Nephron (organoid): ENCODE measurements at regions not wholly inside any gene's neighbourhood (a gene's known extent, or its start where the extent isn't known, plus 50 kb on each side); places are given as distances from the start of the nearest gene placed in this dataset.

Source experiments
- H3K27ac Mint-ChIP-seq, 3 experiments: 2 replicates each; pipeline ENCODE4 v1.8.0; 2020; ENCODE audit warnings: mixed read lengths in 3 of 3, mild to moderate bottlenecking in 2 of 3, moderate library complexity in 1 of 3
- H3K27me3 Mint-ChIP-seq: 2 replicates; pipeline ENCODE4 v1.8.0; 2021; ENCODE audit warnings: low read depth, mild to moderate bottlenecking, moderate library complexity, mixed read lengths
- H3K36me3 Mint-ChIP-seq: 2 replicates; pipeline ENCODE4 v1.8.0; 2020; ENCODE audit warnings: low read depth, mixed read lengths
- H3K4me1 Mint-ChIP-seq: 2 replicates; pipeline ENCODE4 v1.8.0; 2020; ENCODE audit warnings: mixed read lengths
- H3K4me3 Mint-ChIP-seq, 3 experiments: 2 replicates each; pipeline ENCODE4 v1.8.0; 2020; ENCODE audit warnings: mild to moderate bottlenecking in 3 of 3, mixed read lengths in 3 of 3, moderate library complexity in 2 of 3
- H3K9me3 Mint-ChIP-seq: 2 replicates; pipeline ENCODE4 v1.8.0; 2020; ENCODE audit warnings: mixed read lengths
- TF ChIP-seq, protein P1 (sequence below), 3 experiments: fragments of 200-600 bp; sonication (generic); IDR thresholded peaks; one replicate each; pipeline ENCODE4 v1.5.0; 2021; ENCODE audit warnings: antibody characterized with exemption in 3 of 3; ENCODE audit not compliant: unreplicated experiment in 3 of 3

DNA sequence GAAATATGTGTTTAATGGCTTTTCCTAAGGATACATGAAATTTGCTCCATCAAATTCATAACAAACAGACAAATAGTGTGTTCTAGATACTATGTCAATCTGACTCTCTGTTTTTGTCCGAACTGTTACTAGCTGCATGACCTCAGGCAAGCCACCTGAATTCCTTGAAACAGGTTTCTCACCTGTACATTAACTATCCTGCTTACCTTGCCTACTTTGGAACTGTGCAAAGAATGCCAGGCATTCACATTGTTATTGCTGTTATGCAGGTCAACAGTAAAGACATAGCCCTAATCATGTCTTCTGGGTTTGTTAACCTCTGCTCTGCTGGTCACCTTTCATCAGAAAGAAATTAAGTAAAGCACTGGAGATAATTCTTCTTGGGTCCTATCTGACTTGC is 1283.9 kb upstream of the CELF2 start:
- TF ChIP-seq, protein P1, sequence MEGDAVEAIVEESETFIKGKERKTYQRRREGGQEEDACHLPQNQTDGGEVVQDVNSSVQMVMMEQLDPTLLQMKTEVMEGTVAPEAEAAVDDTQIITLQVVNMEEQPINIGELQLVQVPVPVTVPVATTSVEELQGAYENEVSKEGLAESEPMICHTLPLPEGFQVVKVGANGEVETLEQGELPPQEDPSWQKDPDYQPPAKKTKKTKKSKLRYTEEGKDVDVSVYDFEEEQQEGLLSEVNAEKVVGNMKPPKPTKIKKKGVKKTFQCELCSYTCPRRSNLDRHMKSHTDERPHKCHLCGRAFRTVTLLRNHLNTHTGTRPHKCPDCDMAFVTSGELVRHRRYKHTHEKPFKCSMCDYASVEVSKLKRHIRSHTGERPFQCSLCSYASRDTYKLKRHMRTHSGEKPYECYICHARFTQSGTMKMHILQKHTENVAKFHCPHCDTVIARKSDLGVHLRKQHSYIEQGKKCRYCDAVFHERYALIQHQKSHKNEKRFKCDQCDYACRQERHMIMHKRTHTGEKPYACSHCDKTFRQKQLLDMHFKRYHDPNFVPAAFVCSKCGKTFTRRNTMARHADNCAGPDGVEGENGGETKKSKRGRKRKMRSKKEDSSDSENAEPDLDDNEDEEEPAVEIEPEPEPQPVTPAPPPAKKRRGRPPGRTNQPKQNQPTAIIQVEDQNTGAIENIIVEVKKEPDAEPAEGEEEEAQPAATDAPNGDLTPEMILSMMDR (IDR thresholded peaks at IDR 0.05; ENCODE audit: unreplicated experiment in 3 of 3): no peak
- no peaks in the 10 kb centered on the region for H3K4me1 Mint-ChIP-seq

DNA sequence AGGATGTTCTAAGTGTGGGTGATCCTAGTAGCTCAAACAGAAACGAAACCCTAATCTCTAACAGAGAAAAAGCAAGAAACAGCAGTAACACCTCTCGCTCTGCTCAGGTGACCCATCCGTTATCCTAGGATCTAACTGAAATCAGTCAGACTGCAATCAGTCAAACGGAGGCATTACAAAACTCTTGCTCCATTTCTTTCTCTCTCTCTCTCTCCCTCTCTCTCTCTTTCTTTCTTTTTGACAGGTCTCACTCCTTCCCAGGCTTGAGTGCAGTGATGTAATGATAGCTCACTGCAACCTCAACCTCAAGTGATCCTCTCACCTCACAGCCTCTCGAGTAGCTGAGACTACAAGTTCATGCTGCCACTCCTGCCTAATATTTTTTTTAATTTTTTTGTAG is 1283.5 kb upstream of the CELF2 start:
- no peaks in the 10 kb centered on the region for H3K4me1 Mint-ChIP-seq
- no peak overlapping the region for H3K4me3 Mint-ChIP-seq
- peak overlapping the region in 1 of 3 experiments; percentile 33 for H3K27ac Mint-ChIP-seq
- no peaks in the 10 kb centered on the region for H3K36me3 Mint-ChIP-seq
- TF ChIP-seq, protein P1 (IDR thresholded peaks at IDR 0.05; ENCODE audit: unreplicated experiment in 3 of 3): no peak
- peaks cover 3% of the 10 kb centered on the region for H3K9me3 Mint-ChIP-seq
- H3K27me3 Mint-ChIP-seq: no peaks in the 10 kb centered on the region

More for the DNA sequence above, 1283.9 kb upstream of the CELF2 start:
- H3K36me3 Mint-ChIP-seq: no peaks in the 10 kb centered on the region
- H3K4me3 Mint-ChIP-seq: no peak overlapping the region
- peaks cover 5% of the 10 kb centered on the region for H3K9me3 Mint-ChIP-seq
- H3K27ac Mint-ChIP-seq: peak overlapping the region in 1 of 3 experiments; percentile 33
- H3K27me3 Mint-ChIP-seq: no peaks in the 10 kb centered on the region

DNA sequence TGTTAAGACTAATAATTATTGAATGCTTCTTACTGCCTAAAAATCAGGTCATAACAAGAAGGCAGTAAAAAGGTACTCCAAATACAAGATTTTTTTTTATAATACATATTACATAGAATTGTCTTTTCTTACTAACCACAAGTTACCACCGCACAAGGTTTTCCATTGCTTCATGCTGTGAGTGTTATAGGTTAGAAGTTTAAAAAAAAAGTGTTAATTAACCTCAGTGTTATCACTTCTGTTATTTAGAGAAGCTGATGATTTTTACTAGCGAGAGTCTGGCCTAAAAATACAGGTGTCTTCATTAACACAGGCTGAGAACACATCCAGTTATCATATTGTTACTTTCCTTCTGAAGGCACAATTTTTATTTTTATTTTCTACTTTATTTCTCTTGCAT is 1281.9 kb upstream of the CELF2 start:
- Mint-ChIP-seq H3K4me3 (no peak overlapping the region), H3K27me3 (no peaks in the 10 kb centered on the region), H3K4me1 (no peaks in the 10 kb centered on the region), H3K27ac (no peak overlapping the region), H3K9me3 (peaks cover 3% of the 10 kb centered on the region), H3K36me3 (no peaks in the 10 kb centered on the region)
- TF ChIP-seq, protein P1 (IDR thresholded peaks at IDR 0.05; ENCODE audit: unreplicated experiment in 3 of 3): no peak

DNA sequence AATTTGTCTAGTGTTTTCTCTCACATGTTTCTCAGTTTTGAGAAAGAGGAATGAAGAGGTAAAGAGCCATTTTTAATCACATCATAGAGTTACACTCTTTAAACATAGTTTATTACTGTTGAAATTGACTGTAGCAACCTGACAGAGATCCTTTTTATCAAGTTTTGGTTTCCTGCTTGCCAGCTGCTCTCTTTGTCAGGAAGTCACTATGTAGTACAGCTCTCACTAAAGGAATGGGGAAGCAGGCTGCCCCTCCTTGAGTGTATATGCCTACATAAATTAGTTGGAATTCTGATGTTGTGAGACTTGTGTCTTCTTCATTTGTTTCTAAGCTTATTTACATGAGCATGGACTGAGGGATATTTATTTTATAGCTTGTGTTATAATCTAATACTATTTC is 1274.0 kb upstream of the CELF2 start:
- H3K4me3 Mint-ChIP-seq: no peak overlapping the region

DNA sequence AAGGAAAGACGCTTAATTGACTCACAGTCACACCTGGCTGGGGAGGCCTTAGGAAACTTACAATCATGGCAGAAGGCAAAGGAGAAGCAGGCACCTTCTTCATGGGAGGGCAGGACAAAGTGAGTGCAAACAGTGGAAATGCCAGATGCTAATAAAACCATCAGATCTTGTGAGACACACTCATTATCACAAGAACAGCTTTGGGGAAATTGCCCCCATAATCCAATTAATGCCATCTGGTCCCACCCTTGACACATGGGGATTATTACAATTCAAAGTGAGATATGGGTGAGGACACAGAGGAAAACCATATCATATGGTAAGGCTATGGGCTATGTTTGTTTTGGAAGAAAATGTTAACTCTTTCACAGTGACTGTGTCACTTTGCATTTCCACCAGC is 1272.5 kb upstream of the CELF2 start:
- Mint-ChIP-seq H3K4me3 (no peak overlapping the region), H3K36me3 (no peaks in the 10 kb centered on the region), H3K4me1 (no peaks in the 10 kb centered on the region), H3K27me3 (no peaks in the 10 kb centered on the region), H3K9me3 (peaks cover 7% of the 10 kb centered on the region), H3K27ac (no peak overlapping the region)
- TF ChIP-seq, protein P1 (IDR thresholded peaks at IDR 0.05; ENCODE audit: unreplicated experiment in 3 of 3): no peak

More for the DNA sequence above, 1274.0 kb upstream of the CELF2 start:
- TF ChIP-seq, protein P1 (IDR thresholded peaks at IDR 0.05; ENCODE audit: unreplicated experiment in 3 of 3): no peak
- Mint-ChIP-seq H3K27ac (no peak overlapping the region), H3K36me3 (no peaks in the 10 kb centered on the region), H3K4me1 (no peaks in the 10 kb centered on the region), H3K27me3 (no peaks in the 10 kb centered on the region), H3K9me3 (peaks cover 7% of the 10 kb centered on the region)

DNA sequence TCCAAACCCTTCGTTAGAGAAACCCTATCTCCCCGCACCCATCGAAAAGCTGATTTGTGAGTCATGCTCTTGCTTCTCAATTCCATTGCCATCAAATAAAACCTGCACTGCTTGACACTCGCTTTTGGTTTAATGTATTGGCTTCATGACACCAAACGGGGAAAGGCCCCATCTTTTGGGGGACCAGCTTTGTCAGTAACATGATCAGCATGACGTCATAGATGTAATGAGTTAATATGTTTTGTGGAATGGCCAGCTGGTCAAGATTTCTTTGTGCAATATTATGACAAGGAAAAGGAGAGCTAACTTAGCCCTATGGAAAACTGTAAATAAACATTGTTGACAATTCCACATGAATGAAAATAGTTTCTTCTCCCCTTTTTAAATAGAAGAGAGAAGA is 1260.5 kb upstream of the CELF2 start:
- H3K27me3 Mint-ChIP-seq: peaks cover 13% of the 10 kb centered on the region

More for the DNA sequence above, 1260.5 kb upstream of the CELF2 start:
- H3K4me3 Mint-ChIP-seq: no peak overlapping the region
- H3K27ac Mint-ChIP-seq: no peak overlapping the region
- no peaks in the 10 kb centered on the region for H3K36me3 Mint-ChIP-seq
- no peaks in the 10 kb centered on the region for H3K4me1 Mint-ChIP-seq
- TF ChIP-seq, protein P1 (IDR thresholded peaks at IDR 0.05; ENCODE audit: unreplicated experiment in 3 of 3): no peak
- peaks cover 2% of the 10 kb centered on the region for H3K9me3 Mint-ChIP-seq
